Loucy (cell line): ENCODE measurements at regions not wholly inside any gene's neighbourhood (a gene's known extent, or its start where the extent isn't known, plus 50 kb on each side); places are given as distances from the start of the nearest gene placed in this dataset.
"Not testable (repeated sequence)": the region's sequence is repeated elsewhere in the genome, so short reads cannot be mapped to it uniquely, and the experiment has no call there.

Experiments
- EZH2phosphoT487 ChIP-seq: fragments of 200-600 bp; IDR thresholded peaks from 2 replicates; pipeline ENCODE4 v1.6.1; 2018; ENCODE audit warnings: antibody characterized with exemption, mild to moderate bottlenecking, moderate library complexity, borderline replicate concordance
- TF ChIP-seq, protein P1 (sequence below): fragments of 200-600 bp; sonication (generic); conservative IDR thresholded peaks from 2 replicates; pipeline ENCODE4 v1.5.1; 2014; ENCODE audit warnings: mild to moderate bottlenecking, antibody characterized with exemption, low read length

DNA sequence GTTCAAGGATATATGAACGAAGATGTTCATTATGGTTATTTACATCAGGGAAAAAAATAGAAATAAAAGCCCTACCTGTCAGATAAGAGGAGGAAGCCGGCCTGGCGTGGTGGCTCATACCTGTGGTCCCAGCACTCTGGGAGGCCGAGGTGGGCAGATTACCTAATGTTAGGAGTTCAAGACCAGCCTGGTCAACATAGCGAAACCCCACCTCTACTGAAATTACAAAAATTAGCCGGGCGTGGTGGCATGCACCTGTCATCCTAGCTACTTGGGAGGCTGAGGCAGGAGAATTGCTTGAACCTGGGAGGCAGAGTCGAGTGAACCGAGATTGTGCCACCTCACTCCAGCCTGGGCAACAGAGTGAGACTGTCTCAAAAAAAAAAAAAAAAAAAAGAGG, 328.8 kb upstream of the SFRP2 start:
- TF ChIP-seq, protein P1, sequence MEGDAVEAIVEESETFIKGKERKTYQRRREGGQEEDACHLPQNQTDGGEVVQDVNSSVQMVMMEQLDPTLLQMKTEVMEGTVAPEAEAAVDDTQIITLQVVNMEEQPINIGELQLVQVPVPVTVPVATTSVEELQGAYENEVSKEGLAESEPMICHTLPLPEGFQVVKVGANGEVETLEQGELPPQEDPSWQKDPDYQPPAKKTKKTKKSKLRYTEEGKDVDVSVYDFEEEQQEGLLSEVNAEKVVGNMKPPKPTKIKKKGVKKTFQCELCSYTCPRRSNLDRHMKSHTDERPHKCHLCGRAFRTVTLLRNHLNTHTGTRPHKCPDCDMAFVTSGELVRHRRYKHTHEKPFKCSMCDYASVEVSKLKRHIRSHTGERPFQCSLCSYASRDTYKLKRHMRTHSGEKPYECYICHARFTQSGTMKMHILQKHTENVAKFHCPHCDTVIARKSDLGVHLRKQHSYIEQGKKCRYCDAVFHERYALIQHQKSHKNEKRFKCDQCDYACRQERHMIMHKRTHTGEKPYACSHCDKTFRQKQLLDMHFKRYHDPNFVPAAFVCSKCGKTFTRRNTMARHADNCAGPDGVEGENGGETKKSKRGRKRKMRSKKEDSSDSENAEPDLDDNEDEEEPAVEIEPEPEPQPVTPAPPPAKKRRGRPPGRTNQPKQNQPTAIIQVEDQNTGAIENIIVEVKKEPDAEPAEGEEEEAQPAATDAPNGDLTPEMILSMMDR, result not testable (repeated sequence)
- TF ChIP-seq EZH2phosphoT487, result not testable (repeated sequence)
